ENCODE measurements at regions not wholly inside any gene's neighbourhood (a gene's known extent, or its start where the extent isn't known, plus 50 kb on each side); places are given as distances from the start of the nearest gene placed in this dataset.
"Not testable (repeated sequence)": the region's sequence is repeated elsewhere in the genome, so short reads cannot be mapped to it uniquely, and the experiment has no call there.

DNA sequence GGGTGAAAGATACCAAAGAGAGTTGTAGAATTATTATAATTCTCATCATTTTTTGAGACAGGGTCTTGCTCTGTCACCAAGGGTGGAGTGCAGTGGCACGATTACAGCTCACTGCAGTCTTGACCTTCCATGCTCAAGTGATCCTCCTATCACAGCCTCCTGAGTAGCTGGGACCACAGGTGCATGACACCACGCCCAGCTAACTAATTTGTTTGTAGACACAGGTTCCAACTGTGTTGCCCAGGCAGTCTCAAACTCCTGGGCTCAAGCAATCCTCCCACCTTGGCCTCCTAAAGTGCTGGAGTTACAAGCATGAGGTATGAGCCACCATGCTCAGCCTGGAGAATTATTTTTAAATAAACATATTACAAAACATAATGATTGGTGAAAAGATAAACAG, 92.8 kb upstream of the MSH6 start:
- no peaks in the 10 kb centered on the region for H3K9me3 ChIP-seq (ENCODE audit: control insufficient read depth, low read length)
- no peaks in the 10 kb centered on the region for H3K36me3 ChIP-seq (ENCODE audit: control insufficient read depth, insufficient read depth, low read length, severe bottlenecking)
- no peak for DNase-seq (ENCODE audit: low read depth)
- H3K4me1 ChIP-seq (ENCODE audit: control insufficient read depth, insufficient read depth, low read length), result no peaks in the 10 kb centered on the region
- peaks cover 4% of the 10 kb centered on the region for H3K27me3 ChIP-seq (replicated peaks; ENCODE audit: control insufficient read depth, insufficient read depth, low read length)
- no peak overlapping the region for H3K4me3 ChIP-seq (ENCODE audit: low read length)
- H3K9ac ChIP-seq (ENCODE audit: low read length), result no peak overlapping the region

DNA sequence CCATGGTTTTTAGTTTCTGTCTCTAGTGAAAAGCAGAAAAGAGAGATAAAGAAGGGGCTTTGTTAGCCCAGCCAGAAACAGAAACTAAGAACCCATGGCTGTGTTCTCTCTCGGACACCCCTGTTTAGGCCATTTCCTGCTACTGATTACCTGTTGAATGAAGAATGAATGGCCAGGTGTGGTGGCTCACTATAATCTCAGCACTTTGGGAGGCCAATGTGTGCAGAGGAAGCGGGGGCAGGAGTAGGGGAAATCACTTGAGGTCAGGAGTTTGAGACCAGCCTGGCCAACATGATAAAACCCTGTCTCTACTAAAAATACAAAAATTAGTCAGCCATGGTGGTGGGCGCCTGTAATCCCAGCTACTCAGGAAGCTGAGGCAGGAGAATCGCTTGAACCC, 93.8 kb upstream of the MSH6 start:
- not testable (repeated sequence) for H3K27me3 ChIP-seq (replicated peaks; ENCODE audit: control insufficient read depth, insufficient read depth, low read length); H3K4me3 ChIP-seq (ENCODE audit: low read length); H3K9ac ChIP-seq (ENCODE audit: low read length); DNase-seq (ENCODE audit: low read depth); H3K4me1 ChIP-seq (ENCODE audit: control insufficient read depth, insufficient read depth, low read length); H3K36me3 ChIP-seq (ENCODE audit: control insufficient read depth, insufficient read depth, low read length, severe bottlenecking); H3K9me3 ChIP-seq (ENCODE audit: control insufficient read depth, low read length)

DNA sequence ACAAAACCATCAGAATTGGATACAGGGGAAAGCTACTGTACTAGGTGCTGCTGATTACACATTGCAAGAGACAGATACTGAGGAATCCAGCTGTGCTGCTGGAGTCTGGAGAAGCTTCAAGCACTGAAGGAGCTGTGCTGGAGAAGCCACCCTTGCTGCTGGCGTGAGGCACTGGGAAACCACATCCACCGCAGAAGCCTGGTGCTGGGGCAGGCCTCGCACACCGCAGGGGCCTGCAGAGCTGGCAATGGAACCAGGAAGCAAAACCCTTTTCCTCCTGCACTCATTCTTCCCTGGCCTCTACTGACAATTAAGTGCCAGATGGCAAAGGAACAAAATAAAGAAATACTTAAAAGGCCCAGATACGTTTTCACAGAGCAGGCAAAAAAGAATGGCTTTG, 94.4 kb upstream of the MSH6 start:
- Histone ChIP-seq H3K27me3 (replicated peaks; ENCODE audit: control insufficient read depth, insufficient read depth, low read length) (no peaks in the 10 kb centered on the region), H3K4me3 (ENCODE audit: low read length) (no peak overlapping the region), H3K4me1 (ENCODE audit: control insufficient read depth, insufficient read depth, low read length) (no peaks in the 10 kb centered on the region), H3K9me3 (ENCODE audit: control insufficient read depth, low read length) (no peaks in the 10 kb centered on the region), H3K36me3 (ENCODE audit: control insufficient read depth, insufficient read depth, low read length, severe bottlenecking) (no peaks in the 10 kb centered on the region), H3K9ac (ENCODE audit: low read length) (no peak overlapping the region)
- DNase-seq (ENCODE audit: low read depth), result no peak

DNA sequence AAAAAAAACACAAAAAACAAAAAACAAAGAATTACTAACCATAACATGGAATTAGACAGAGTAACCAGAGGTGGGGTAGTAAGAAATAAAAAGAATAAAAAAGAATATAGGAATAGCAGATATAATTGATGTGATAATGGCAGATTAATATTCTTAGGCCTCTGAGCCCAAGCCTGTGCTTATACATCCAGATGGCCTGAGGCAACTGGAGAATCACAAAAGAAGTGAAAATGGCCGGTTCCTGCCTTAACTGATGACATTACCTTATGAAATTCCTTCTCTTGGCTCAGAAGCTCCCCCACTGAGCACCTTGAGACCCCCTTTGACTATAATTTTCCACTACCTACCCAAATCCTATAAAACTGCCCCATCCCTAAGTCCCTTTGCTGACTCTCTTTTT, 95.1 kb upstream of the MSH6 start:
- H3K4me1 ChIP-seq (ENCODE audit: control insufficient read depth, insufficient read depth, low read length), result no peaks in the 10 kb centered on the region
- H3K4me3 ChIP-seq (ENCODE audit: low read length), result no peak overlapping the region
- H3K9me3 ChIP-seq (ENCODE audit: control insufficient read depth, low read length), result no peaks in the 10 kb centered on the region
- H3K9ac ChIP-seq (ENCODE audit: low read length), result no peak overlapping the region
- DNase-seq (ENCODE audit: low read depth), result no peak
- no peaks in the 10 kb centered on the region for H3K36me3 ChIP-seq (ENCODE audit: control insufficient read depth, insufficient read depth, low read length, severe bottlenecking)
- H3K27me3 ChIP-seq (replicated peaks; ENCODE audit: control insufficient read depth, insufficient read depth, low read length), result no peaks in the 10 kb centered on the region

DNA sequence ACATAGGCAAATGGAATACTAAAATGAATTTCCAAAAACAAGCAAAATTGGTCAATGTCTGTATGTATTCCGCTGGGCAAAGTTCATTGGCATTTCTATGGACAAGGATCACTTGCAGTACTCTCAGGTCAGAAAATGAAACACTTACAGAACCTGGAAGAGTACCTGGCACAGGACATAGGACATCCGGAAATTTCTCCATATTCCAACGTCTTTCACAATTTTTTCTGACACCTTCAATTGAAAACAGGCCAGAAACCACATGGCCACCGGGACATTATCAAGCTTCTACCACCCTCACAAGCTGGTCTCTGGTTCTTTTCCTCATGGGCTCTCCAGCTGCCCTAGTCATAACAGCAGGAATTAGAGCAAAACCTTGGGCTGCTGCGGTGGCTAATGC, 96.9 kb upstream of the MSH6 start:
- Histone ChIP-seq H3K9me3 (ENCODE audit: control insufficient read depth, low read length) (no peaks in the 10 kb centered on the region), H3K4me1 (ENCODE audit: control insufficient read depth, insufficient read depth, low read length) (no peaks in the 10 kb centered on the region), H3K27me3 (replicated peaks; ENCODE audit: control insufficient read depth, insufficient read depth, low read length) (no peaks in the 10 kb centered on the region), H3K4me3 (ENCODE audit: low read length) (no peak overlapping the region), H3K36me3 (ENCODE audit: control insufficient read depth, insufficient read depth, low read length, severe bottlenecking) (no peaks in the 10 kb centered on the region), H3K9ac (ENCODE audit: low read length) (no peak overlapping the region)
- DNase-seq (ENCODE audit: low read depth), result no peak

DNA sequence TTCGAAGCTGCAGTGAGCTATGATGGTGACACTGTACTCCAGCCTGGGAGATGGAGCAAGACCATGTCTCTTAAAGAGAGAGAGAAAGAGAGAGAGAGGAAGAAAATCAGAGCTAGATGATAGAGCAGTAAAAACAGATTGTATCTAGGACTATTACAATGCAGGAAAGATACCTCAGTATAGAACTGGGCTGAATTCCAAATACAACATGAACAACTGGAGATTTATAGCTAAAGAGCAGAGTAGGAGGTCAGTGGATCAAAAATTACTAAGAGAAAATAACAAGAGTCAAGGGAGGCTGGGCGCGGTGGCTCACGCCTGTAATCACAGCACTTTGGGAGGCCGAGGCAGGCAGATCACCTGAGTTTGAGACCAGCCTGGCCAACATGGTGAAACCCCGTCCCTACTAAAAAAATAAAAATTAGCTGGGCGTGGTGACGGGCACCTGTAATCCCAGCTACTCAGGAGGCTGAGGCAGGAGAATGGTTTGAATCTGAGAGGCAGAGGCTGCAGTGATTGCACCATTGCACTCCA, 100.7 kb upstream of the MSH6 start:
- Histone ChIP-seq H3K36me3 (ENCODE audit: control insufficient read depth, insufficient read depth, low read length, severe bottlenecking) (no peaks in the 10 kb centered on the region), H3K4me3 (ENCODE audit: low read length) (no peak overlapping the region), H3K27me3 (replicated peaks; ENCODE audit: control insufficient read depth, insufficient read depth, low read length) (peaks cover 6% of the 10 kb centered on the region), H3K9ac (ENCODE audit: low read length) (no peak overlapping the region), H3K4me1 (ENCODE audit: control insufficient read depth, insufficient read depth, low read length) (no peaks in the 10 kb centered on the region), H3K9me3 (ENCODE audit: control insufficient read depth, low read length) (no peaks in the 10 kb centered on the region)
- no peak for DNase-seq (ENCODE audit: low read depth)

DNA sequence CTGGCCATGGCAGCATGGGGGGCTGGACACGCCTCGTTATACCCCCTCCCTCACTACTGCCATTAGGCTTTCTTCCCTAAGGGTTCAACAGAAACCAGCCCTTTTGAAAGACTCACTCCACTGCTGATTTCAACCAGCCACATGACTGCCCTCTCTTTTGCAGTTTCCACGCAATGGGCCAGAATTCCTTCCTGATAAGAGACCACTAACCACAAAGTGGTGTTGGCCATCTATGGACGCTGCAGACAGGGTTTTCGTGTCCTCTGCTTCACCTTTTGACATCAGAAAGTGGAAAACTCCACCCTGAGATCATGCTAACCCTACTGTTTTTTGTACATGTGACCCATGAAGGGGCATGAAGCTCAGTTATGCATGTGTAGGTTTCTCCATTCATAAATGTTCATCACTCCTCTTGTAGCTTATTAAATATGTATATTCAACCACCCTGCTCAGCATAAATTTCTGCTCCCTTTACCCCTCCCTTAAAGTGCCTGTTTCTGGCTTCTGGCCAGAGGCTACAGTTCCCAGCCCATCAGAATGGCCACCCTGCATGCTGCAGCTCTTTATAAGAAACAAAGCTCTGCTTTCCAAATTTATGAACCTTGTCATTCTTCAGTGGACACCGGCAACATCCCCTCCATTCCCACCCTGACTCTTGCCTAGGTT, 105.6 kb upstream of the KCNK12 start:
- no peaks in the 10 kb centered on the region for H3K36me3 ChIP-seq (ENCODE audit: control insufficient read depth, insufficient read depth, low read length, severe bottlenecking)
- H3K9ac ChIP-seq (ENCODE audit: low read length), result no peak overlapping the region
- H3K4me3 ChIP-seq (ENCODE audit: low read length), result no peak overlapping the region
- DNase-seq (ENCODE audit: low read depth), result no peak
- H3K9me3 ChIP-seq (ENCODE audit: control insufficient read depth, low read length), result no peaks in the 10 kb centered on the region
- no peaks in the 10 kb centered on the region for H3K4me1 ChIP-seq (ENCODE audit: control insufficient read depth, insufficient read depth, low read length)
- peaks cover 33% of the 10 kb centered on the region for H3K27me3 ChIP-seq (replicated peaks; ENCODE audit: control insufficient read depth, insufficient read depth, low read length)

DNA sequence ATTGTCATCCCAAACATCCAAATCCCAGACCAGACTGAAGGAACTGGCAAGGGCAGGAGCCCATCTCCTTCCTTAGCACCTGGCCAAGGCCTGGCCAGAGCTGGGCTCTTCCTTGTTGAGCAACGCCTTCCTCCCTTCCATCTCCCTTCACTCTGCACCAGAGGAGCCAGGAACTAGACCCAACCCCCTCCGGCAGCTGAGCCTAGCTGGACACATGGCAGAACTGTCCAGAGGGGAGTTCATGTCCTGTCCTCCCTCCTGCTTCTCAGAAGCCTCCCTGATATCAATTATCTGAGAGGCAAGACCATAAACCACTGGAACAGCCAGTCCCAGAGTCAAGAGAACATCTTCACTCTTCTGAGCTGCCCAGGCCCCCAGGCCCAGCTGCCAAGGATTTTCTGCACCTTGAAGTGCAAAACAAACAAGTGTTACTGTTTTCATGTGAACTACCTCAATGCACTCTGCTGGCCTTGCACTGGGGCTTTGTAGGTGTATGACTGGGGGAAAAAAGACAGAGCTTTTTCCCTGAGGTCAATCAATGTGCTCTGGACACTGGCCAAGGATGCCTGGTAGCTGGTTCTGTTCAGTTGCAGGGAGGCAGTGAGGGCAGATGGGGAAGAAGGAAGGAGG, 104.5 kb upstream of the KCNK12 start:
- peaks cover 33% of the 10 kb centered on the region for H3K27me3 ChIP-seq (replicated peaks; ENCODE audit: control insufficient read depth, insufficient read depth, low read length)
- no peak overlapping the region for H3K4me3 ChIP-seq (ENCODE audit: low read length)
- no peaks in the 10 kb centered on the region for H3K36me3 ChIP-seq (ENCODE audit: control insufficient read depth, insufficient read depth, low read length, severe bottlenecking)
- no peak for DNase-seq (ENCODE audit: low read depth)
- H3K4me1 ChIP-seq (ENCODE audit: control insufficient read depth, insufficient read depth, low read length), result no peaks in the 10 kb centered on the region
- H3K9me3 ChIP-seq (ENCODE audit: control insufficient read depth, low read length), result no peaks in the 10 kb centered on the region
- no peak overlapping the region for H3K9ac ChIP-seq (ENCODE audit: low read length)

DNA sequence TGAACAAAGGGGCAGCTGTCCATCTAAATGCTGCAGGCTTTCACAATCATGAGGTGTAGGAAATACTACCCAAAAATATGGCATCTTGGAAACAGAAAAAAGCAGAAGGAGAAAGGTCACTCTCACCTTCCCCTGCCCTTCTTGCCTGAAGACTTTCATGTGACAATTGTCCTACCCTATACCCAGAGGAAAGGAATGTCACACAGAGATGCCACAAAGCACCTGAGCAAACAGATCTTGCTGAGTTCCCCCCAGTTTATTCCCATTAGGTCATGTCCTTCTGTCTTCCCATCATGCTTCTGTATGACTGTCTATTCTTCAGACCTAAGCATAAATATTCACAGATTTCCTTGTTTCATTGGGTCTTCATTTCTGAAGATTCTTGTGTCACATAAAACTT, 95.5 kb upstream of the KCNK12 start:
- H3K36me3 ChIP-seq (ENCODE audit: control insufficient read depth, insufficient read depth, low read length, severe bottlenecking), result no peaks in the 10 kb centered on the region
- H3K4me3 ChIP-seq (ENCODE audit: low read length), result no peak overlapping the region
- no peaks in the 10 kb centered on the region for H3K9me3 ChIP-seq (ENCODE audit: control insufficient read depth, low read length)
- no peak overlapping the region for H3K9ac ChIP-seq (ENCODE audit: low read length)
- peaks cover 6% of the 10 kb centered on the region for H3K27me3 ChIP-seq (replicated peaks; ENCODE audit: control insufficient read depth, insufficient read depth, low read length)
- H3K4me1 ChIP-seq (ENCODE audit: control insufficient read depth, insufficient read depth, low read length), result no peaks in the 10 kb centered on the region
- no peak for DNase-seq (ENCODE audit: low read depth)

DNA sequence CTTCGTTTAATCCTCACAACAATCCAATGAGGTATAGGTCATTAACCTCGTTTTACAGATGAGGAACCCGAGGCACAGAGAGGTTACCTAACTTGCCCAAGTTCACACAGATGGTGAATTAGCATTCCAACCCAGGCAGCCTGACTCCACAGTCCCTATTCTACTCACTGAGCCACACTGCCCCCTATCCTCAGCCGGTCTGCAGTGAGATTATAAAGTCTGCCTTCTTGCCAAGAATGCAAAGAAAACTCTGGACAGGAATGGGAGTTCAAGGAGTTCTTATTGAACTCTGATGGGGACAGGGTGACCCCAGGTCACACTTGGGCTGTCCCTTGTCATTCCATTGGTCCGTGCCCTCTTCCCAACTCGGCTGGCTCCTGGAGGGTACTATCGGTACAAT, 94.0 kb upstream of the KCNK12 start:
- DNase-seq (ENCODE audit: low read depth), result no peak
- Histone ChIP-seq H3K4me3 (ENCODE audit: low read length) (no peak overlapping the region), H3K4me1 (ENCODE audit: control insufficient read depth, insufficient read depth, low read length) (no peaks in the 10 kb centered on the region), H3K9me3 (ENCODE audit: control insufficient read depth, low read length) (no peaks in the 10 kb centered on the region), H3K36me3 (ENCODE audit: control insufficient read depth, insufficient read depth, low read length, severe bottlenecking) (no peaks in the 10 kb centered on the region), H3K27me3 (replicated peaks; ENCODE audit: control insufficient read depth, insufficient read depth, low read length) (peaks cover 10% of the 10 kb centered on the region), H3K9ac (ENCODE audit: low read length) (no peak overlapping the region)

DNA sequence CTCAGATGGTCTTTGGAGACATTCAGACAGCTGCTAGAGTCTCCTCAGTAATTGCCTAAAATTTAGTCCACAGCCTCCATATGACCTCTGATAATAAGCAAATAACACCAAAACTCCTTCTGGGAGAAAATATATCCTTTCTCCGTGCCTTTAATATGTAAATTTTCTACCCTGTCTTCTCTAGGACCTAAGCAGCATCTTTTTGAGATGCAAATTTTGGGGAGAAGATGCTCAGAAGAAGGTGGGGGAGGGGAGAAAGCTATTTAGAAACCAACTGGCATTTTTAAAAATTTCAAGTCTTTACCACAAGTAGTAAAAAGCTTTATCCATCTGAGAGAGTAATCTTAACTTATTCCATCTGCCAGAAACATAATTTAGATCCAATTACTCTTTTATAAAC, 91.8 kb upstream of the KCNK12 start:
- Histone ChIP-seq H3K9me3 (ENCODE audit: control insufficient read depth, low read length) (no peaks in the 10 kb centered on the region), H3K4me3 (ENCODE audit: low read length) (no peak overlapping the region), H3K4me1 (ENCODE audit: control insufficient read depth, insufficient read depth, low read length) (no peaks in the 10 kb centered on the region), H3K36me3 (ENCODE audit: control insufficient read depth, insufficient read depth, low read length, severe bottlenecking) (no peaks in the 10 kb centered on the region), H3K27me3 (replicated peaks; ENCODE audit: control insufficient read depth, insufficient read depth, low read length) (peaks cover 23% of the 10 kb centered on the region), H3K9ac (ENCODE audit: low read length) (no peak overlapping the region)
- DNase-seq (ENCODE audit: low read depth), result no peak

DNA sequence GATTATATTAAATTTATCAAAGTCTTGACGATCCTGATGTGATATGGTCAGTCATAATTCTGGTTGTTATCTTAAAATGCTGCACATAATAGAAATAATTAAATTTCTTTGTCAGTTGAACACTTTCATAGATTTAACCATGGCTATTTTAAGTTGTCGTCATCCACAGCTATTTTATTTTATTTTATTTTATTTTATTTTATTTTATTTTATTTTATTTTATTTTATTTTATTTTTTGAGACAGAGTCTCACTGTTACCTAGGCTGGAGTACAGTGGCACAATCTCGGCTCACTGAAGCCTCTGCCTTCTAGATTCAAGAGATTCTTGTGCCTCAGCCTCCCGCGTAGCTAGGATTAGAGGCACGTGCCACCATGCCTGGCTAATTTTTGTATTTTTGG, 90.5 kb upstream of the KCNK12 start:
- Histone ChIP-seq H3K9ac (ENCODE audit: low read length) (no peak overlapping the region), H3K27me3 (replicated peaks; ENCODE audit: control insufficient read depth, insufficient read depth, low read length) (peaks cover 26% of the 10 kb centered on the region), H3K4me1 (ENCODE audit: control insufficient read depth, insufficient read depth, low read length) (no peaks in the 10 kb centered on the region), H3K9me3 (ENCODE audit: control insufficient read depth, low read length) (no peaks in the 10 kb centered on the region), H3K36me3 (ENCODE audit: control insufficient read depth, insufficient read depth, low read length, severe bottlenecking) (no peaks in the 10 kb centered on the region), H3K4me3 (ENCODE audit: low read length) (no peak overlapping the region)
- DNase-seq (ENCODE audit: low read depth), result no peak

Data from adipocyte (in vitro differentiated cells).